LNCaP clone FGC (cell line): ENCODE measurements at regions not wholly inside any gene's neighbourhood (a gene's known extent, or its start where the extent isn't known, plus 50 kb on each side); places are given as distances from the start of the nearest gene placed in this dataset.

Experiments
- DNase-seq: peaks from one replicate; pipeline ENCODE4 v3.0.0-alpha.2; 2011; ENCODE audit warnings: low read depth
- H3K4me3 ChIP-seq: 2 replicates; pipeline ENCODE4 v1.5.1; 2011; ENCODE audit warnings: mild to moderate bottlenecking, low read depth, low read length, control low read depth
- TF ChIP-seq, protein P1 (sequence below): IDR thresholded peaks from 2 replicates; pipeline ENCODE4 v1.5.1; 2012; ENCODE audit warnings: mild to moderate bottlenecking; ENCODE audit not compliant: control insufficient read depth, insufficient read depth; ENCODE audit errors: extremely low read depth

DNA sequence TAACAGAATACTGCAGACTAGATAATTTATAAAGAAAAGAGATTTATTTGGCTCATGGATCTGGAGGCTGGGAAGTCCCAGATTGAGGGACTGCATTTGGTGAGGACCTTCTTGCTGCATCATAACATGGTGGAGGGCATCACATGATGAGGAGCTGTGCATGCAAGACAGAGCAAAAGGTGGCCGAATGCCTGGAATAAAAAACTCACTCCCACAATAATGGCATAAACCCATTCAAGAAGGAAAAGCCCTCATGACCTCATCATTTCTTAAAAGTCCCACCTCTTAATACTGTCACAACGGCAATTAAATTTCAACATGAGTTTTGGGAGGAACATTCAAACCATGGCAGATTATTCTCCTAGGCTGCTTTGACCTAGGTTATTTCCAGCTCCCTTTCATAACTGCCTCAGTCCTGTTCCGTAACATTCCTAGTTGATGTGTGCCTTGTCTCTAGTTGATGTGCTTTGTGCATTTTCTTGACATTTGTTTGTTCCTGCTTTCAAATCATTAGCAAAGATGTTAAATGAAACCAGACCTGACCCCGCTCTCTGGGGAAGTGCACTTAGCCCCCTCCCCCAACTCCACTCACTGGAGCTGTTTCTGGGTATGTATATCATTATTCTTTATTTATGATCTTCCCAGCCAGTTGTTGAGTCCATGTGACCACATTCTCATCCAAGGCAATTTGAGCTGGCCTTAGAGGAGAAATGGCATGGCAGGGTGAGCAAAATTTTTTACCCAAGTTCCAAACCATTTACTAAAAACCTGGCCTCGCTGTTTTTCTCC, 148.5 kb downstream of the GDAP2 start:
- DNase-seq = no peak
- TF ChIP-seq, protein P1, sequence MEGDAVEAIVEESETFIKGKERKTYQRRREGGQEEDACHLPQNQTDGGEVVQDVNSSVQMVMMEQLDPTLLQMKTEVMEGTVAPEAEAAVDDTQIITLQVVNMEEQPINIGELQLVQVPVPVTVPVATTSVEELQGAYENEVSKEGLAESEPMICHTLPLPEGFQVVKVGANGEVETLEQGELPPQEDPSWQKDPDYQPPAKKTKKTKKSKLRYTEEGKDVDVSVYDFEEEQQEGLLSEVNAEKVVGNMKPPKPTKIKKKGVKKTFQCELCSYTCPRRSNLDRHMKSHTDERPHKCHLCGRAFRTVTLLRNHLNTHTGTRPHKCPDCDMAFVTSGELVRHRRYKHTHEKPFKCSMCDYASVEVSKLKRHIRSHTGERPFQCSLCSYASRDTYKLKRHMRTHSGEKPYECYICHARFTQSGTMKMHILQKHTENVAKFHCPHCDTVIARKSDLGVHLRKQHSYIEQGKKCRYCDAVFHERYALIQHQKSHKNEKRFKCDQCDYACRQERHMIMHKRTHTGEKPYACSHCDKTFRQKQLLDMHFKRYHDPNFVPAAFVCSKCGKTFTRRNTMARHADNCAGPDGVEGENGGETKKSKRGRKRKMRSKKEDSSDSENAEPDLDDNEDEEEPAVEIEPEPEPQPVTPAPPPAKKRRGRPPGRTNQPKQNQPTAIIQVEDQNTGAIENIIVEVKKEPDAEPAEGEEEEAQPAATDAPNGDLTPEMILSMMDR = no peak
- H3K4me3 ChIP-seq = no peak overlapping the region

DNA sequence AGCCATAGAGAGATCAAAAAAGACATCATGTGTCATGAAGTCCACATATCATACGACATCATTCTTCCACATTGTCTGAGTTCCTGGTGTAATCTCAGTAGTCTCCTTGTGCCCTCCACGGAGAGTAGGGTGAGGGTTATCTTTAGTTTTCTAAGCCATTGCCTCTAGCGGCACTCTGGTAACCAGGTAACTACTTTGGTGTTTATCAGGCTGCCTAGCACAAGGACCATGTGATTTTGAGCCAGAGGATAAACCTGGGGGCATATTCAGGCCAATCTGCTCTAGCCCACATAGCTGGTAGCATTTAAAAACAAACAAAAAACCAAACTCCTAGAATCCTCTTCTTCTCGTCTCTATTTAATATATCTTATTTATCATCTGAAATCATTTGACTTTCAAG, 147.4 kb downstream of the GDAP2 start:
- no peak for DNase-seq
- TF ChIP-seq, protein P1 = no peak

DNA sequence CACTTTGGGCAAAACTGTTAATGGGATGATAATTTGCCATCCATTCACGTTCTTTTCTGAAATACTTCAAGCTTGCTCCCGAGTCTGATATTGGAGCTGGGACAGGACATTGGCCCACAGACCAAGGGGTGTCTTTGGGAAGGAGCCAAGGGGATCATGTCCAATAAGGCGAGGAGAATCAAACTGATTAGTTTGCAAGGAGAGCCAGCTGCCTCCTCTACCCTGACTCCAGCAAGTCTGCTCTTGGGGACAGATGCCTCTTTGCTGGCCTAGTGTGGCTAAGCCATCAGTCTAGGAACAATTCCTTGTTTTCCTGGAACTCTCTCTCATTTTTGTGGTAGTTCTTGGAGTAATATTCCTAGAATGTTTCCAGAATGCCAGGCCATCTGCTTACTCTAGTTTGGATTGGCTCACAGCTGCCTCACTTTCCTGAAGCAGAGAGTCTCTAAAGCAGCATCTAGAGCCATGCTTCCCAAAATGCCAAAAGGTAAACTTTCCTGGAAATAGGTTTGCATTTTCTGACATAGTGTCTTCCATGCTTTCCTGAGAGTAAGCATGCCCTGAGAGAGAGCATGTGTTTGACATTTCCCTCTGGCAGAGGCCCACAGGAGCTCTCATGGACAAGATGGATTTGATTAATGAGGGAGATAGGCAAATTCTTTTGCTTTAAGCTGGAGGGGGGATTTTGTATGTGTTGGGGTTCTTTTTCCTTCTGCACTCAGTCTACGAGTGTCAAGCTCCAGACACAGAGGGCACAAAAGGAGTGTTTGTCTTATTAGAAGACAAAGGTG, 145.6 kb downstream of the GDAP2 start:
- DNase-seq = no peak
- H3K4me3 ChIP-seq = no peak overlapping the region
- TF ChIP-seq, protein P1 = no peak

More for the DNA sequence above, 147.4 kb downstream of the GDAP2 start:
- no peak overlapping the region for H3K4me3 ChIP-seq

DNA sequence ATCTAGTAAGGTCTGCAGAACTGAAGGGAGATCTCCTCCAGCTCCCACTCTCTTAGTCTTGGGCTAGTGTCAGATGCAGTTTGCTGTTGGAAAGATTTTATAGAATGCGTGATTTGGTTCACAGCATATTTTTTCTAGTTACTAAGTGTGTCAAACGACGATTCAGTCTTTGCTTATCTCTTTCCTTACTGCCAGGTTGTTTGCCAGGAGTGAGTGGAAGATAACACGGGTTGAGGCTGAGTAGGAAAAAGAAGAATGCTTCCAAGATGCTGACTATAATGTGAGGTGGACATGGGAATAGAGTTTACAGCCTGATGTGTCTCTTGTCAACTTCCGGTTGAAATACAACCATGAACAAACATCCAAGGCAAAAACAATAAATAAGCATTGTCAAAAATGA, 141.4 kb downstream of the GDAP2 start:
- no peak overlapping the region for H3K4me3 ChIP-seq
- TF ChIP-seq, protein P1 = no peak

DNA sequence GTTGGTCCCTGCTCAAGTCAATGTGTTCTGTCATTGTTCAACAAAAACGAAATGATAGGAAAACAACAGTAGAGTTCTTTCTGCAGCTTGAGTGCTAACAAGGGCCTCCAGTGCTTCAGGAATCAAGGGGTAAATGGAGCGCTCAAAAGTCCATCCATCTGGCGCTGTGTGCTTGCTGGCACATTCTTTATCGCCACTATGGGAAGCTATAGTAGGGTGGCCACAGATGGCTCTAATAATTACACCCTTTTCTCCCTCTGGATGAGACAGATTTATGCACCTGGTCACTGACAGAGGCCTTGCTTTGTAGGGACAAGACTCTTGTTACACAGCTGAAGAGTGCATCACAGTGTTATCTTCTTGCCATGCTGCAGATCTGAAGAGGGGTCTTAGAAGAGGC, 136.0 kb downstream of the GDAP2 start:
- H3K4me3 ChIP-seq = no peak overlapping the region
- no peak for DNase-seq
- TF ChIP-seq, protein P1 = no peak

More for the DNA sequence above, 141.4 kb downstream of the GDAP2 start:
- DNase-seq = no peak

DNA sequence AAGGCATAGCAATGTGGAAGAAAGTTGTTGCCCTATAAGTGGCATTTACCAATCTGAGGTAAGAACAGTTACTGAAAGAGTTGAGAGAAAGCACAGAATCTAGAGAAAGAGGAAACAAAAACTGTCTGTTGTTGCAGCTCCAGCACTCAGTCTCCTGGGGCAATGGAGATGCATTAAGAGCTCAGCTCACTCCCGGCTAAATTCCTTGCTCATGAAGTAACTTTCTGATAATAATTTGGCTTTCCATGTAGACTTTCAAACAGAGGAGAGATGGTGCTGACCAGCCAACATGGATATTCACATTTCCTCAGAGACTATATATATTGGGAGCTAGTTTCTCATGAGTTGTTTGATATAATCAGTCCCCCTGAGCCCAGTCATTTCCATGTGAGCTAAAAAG, 135.3 kb downstream of the GDAP2 start:
- TF ChIP-seq, protein P1 = no peak
- no peak for DNase-seq
- no peak overlapping the region for H3K4me3 ChIP-seq
